Activated gamma-delta T cell (primary cell): ENCODE measurements at regions not wholly inside any gene's neighbourhood (a gene's known extent, or its start where the extent isn't known, plus 50 kb on each side); places are given as distances from the start of the nearest gene placed in this dataset.

Source experiments
- DNase-seq: peaks from one replicate; lab custom pipeline; 2025; lab: John Stamatoyannopoulos, UW

DNA sequence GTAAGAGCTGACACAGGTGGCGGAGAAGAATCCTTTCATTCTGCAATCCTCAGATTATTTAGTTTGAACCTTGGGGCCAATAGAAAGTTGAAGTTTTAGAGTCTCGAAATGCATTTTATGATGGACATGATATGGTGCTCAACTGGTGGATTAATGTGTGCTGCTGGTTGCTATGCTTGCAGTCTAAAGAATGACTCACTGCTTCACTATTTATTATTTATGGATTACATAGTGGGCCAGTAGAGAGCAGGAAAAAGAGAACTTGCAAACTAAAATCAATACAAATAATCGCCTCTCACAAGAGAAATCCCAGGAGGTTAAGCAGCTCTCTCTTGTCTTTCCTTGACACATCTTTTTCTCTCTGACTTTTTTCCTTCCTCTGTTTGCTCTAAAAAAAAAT, 2326.8 kb upstream of the AGA start:
- no peak for DNase-seq

- DNase-seq, result no peak
Observed at GRCh38 chr4:179797738-179798137, 2355.5 kb upstream of the AGA start.

GRCh38 chr4:179803857-179804256, 2361.6 kb upstream of the AGA start:
- DNase-seq, result no peak

DNA sequence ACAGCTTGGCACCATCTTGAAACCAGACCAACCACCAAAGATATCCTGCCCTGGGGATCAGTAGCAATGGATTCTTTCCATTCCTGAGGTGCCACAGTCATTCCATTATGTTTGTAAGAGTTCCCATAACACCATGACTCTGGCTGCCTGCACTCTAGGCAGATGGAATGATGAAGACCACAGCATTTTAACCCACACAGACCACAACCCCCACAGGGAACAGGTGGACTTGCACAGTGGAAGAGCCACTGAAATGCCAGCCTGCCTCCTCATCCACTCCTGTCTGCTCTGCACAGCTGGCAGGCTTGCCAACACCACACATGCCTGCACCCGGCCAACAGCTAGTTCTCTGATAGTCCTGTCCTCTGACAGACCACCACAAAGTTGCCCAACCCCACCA, 2362.2 kb upstream of the AGA start:
- DNase-seq, result no peak

DNA sequence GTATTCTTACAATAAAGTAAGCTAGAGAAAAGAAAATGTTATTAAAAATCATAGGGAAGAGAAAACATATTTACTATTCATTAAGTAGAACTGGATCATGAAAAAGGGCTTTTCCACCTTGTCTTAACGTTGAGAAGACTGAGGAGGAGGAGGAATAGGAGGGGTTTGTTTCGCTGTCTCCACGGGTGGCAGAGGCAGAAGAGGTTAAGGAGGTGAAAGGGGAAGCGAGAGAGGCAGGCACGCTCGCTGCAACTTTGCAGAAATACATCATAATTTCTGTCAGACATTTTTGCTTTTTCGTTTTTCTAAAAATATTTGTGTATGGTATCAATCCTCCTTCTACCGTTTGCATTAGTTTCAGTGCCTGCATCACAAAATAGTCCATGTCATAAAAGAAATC, 2375.1 kb upstream of the AGA start:
- no peak for DNase-seq

DNA sequence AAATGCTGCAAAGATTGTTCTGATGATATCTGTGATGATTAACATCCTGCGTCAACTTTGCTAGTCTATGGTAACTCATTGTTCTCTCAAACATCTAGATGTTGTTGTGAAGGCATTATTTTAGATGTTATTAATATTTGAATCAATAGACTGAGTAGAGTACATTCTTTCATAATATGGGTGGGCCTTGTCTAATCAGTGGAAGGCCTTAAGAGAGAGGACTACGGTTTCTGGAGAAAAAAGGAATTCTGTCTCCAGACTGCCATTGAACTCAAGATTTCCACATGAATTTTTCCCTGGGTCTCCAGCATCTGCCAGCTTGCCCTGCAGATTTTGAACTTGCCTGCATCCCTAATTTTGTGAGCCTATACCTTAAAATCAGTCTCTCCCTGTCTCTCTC, 2381.1 kb upstream of the AGA start:
- no peak for DNase-seq

GRCh38 chr4:179831274-179831673, 2389.0 kb upstream of the AGA start:
- DNase-seq, result no peak

DNA sequence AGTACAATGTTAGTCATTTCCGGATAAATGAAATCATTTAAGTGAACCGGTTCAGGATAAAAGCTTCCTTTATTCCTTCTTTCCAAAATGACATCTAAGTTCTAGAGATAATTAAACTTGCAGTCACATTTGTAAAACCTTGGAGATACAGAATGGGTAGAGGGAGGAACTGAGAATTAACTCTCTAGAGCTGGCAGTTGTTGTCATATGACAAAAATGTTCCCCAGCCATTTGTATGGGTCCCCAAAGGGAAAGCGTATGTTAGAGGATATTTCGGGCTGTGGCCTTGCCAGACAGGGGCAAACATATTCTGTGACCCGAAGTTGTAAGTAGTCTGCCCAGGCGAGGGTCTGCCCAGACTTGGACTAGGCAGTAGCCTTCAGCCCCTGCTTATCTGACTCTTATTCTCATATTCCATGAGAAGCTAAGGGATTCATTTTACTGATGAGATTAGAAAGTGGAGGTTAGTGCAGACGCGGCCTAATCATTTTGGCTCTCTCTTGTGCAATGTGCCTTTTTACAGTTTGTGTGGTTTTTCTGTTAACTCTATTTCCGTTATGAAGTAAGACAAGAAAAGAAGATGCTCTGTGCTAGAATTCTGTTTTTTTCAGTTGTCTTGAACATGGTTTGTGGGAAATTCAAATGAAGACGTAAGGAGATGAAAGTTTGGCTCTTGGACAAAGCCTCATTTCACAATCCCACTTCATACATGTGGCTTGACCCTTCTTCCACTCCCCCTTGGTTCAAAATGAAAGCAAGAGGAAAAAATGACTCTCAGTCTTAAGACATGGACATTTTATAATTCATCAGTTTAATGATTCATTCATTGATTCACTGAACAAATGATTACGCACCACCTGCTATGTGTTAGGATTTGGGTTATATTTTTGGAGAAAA, 2394.2 kb upstream of the AGA start:
- DNase-seq, result no peak

- no peak for DNase-seq
Observed at GRCh38 chr4:179843370-179843769, 2399.8 kb upstream of the TENM3 start.

DNA sequence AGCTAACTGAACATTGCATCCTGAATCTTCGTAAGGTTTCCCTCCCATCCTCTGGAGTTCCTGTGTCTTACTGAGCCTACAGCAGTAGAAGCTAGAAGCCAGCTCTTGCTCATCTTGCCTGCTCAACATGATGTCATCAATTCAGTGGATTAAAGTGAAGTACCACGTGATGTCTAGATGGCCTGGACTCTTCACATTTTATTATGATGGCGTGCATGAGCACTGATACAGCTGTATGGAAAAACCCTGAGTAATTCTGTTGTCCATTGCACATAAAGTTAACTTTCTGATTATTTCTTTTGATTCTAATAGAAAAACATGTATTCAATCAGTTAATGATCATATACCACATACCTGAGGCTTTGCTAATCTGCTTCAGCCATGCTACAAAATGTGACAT, 2387.7 kb upstream of the TENM3 start:
- no peak for DNase-seq

DNA sequence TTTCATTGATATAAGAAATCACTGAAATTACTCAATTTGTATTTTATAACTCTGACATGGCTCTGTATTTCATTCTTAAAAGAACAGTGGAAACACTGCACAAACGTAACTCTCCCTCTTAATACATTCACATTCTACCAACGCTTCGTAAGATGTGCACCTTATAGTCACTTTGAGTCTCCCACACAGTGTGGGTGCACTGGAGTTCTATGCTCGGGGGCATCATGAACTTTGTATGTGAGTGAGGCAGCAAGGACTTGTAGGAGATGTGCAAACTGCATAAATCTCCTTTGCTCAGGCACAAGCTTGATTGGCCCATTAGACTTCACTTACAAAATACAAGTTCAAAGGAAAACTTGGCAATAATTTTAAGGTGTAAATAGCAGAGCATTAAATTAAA, 2385.0 kb upstream of the TENM3 start:
- no peak for DNase-seq

DNA sequence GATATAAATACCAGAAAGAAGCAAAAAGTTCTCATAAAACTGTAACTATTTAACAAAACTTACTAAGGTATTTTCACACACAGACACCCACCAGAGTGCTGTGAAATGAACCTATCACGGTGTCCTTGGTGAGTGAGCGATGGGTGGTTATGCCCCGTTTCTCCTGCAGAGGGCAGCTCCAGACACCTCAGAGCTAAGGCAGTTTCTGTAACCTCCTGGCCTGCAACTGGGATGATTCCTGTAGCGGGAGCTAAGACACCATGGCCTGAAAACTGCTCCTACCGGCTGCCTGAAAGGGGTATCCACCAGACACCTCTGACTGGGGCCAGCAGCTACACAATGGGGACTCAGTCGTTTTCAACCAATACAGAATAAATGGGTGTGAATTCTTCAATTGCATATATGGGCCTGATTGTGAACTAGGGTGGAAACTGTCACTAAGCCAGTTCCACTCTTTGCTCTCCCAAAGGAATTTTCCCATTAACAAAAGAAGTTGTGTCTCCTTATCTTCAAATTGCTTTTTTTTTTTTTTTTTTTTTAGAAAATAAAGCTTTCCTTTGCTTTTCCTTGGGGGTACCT, 2375.8 kb upstream of the TENM3 start:
- DNase-seq, result no peak

DNA sequence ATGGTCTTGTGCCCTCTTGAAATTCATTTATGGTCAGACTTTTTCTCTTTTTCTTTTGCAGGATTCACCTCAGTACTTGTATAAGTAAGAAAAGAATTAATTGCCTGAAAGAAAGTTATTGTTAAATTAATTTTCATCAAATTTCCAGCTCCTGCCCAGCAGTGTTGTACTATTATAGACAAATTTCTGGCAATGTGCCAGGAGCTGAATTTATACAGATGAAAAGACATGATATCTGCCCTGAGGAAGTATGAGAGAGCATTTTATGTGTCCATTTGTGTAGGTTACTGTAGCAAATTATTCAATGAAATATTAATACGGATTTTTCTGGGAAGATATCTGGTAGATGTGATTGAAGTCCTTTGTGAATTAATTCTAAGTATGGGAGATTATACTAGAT, 2371.5 kb upstream of the TENM3 start:
- DNase-seq, result no peak

- no peak for DNase-seq
Observed at GRCh38 chr4:179872755-179873154, 2370.4 kb upstream of the TENM3 start.

DNA sequence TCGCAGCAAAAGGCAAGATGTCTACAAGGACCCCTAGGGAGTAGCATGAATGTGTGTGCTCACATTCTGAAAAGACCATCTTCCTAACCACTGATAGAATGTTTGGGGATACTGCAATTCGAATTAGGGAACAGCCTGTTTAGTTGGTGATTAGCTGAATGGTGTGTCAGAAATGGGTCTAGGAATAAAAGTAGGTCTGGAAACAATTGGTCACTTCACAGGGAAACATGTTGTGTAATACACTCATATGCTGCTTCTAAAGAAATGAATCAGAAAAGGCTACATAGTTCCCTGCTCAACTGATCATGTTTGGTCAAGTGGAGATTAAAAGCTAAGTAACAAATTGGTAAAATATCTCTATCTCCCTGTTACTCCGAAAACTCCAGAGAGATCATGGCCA, 2362.4 kb upstream of the TENM3 start:
- DNase-seq, result no peak

- DNase-seq, result no peak
Observed at GRCh38 chr4:179894066-179894778, 2349.0 kb upstream of the TENM3 start.

- DNase-seq, result no peak
Observed at GRCh38 chr4:179919587-179919986, 2323.6 kb upstream of the TENM3 start.

- no peak for DNase-seq
Observed at GRCh38 chr4:179927473-179927872, 2315.7 kb upstream of the TENM3 start.

GRCh38 chr4:179941911-179942310, 2301.3 kb upstream of the TENM3 start:
- no peak for DNase-seq

DNA sequence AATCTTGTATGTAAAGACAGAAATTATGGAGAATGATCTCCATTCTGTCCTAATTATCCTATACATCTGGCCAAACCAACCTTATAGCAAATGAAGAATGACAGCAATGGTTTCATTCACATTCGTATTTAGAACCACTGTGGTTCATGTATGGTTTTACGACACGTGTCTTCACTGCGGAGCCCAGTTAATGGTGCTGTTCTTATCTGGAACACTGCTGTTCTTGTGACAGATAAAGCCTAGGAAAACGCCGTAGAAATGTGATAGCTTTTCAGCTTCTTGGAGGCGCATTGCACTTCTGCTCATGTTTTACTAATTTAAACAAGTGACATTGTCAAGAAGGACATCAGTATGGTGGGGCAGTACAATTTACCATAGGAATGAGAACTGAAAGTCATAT, 2266.4 kb upstream of the TENM3 start:
- no peak for DNase-seq

- DNase-seq, result no peak
Observed at GRCh38 chr4:179977378-179977777, 2265.8 kb upstream of the TENM3 start.

GRCh38 chr4:179981161-179981560, 2262.0 kb upstream of the TENM3 start:
- DNase-seq, result no peak

GRCh38 chr4:179989975-179990374, 2253.2 kb upstream of the TENM3 start:
- DNase-seq, result no peak
